Type B pancreatic cell (in vitro differentiated cells): ENCODE measurements at regions not wholly inside any gene's neighbourhood (a gene's known extent, or its start where the extent isn't known, plus 50 kb on each side); places are given as distances from the start of the nearest gene placed in this dataset.

ENCODE experiments used
- DNase-seq: peaks from one replicate; pipeline ENCODE4 v3.0.0; 2021; ENCODE audit warnings: mixed read lengths; ENCODE audit not compliant: unreplicated experiment; ENCODE audit errors: extremely low spot score
- H3K27ac Mint-ChIP-seq: 2 replicates; pipeline ENCODE4 v1.8.0; 2021; ENCODE audit warnings: mild to moderate bottlenecking, mixed read lengths
- H3K27me3 Mint-ChIP-seq: 2 replicates; pipeline ENCODE4 v1.8.0; 2021; ENCODE audit warnings: mixed read lengths
- H3K36me3 Mint-ChIP-seq: 2 replicates; pipeline ENCODE4 v1.8.0; 2021; ENCODE audit warnings: mixed read lengths
- H3K4me1 Mint-ChIP-seq: one replicate; pipeline ENCODE4 v1.8.0; 2021; ENCODE audit warnings: mixed read lengths; ENCODE audit not compliant: unreplicated experiment
- H3K4me3 Mint-ChIP-seq: 2 replicates; pipeline ENCODE4 v1.8.0; 2021; ENCODE audit warnings: mild to moderate bottlenecking, mixed read lengths
- H3K9me3 Mint-ChIP-seq: 2 replicates; pipeline ENCODE4 v1.8.0; 2021; ENCODE audit warnings: mixed read lengths
- TF ChIP-seq, protein P1 (sequence below): fragments of 200-600 bp; sonication (generic); conservative IDR thresholded peaks from 2 replicates; pipeline ENCODE4 v1.5.0; 2021; ENCODE audit warnings: antibody characterized with exemption, mild to moderate bottlenecking

DNA sequence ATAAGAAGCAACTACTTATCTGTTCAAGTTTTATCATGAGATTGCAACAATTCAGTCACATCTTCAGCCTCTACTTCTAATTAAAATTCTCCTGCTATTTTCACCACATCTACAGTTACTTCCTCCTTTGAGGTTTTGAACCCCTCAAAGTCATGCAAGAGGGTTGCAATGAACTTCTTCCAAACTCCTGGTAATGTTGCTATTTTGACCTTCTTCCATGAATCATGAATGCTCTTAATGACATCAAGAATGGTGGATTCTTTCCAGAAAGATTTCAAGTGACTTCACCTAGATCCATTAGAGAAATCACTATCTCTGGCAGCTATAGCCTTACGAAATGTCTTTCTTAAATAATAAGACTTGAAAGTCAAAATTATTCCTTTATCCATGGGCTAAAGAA lies 1052.8 kb upstream of the NRXN1 start:
- Mint-ChIP-seq H3K36me3 (no peaks in the 10 kb centered on the region), H3K27ac (no peak overlapping the region), H3K9me3 (no peaks in the 10 kb centered on the region), H3K4me3 (no peak overlapping the region), H3K27me3 (no peaks in the 10 kb centered on the region), H3K4me1 (peaks cover 3% of the 10 kb centered on the region)
- TF ChIP-seq, protein P1, sequence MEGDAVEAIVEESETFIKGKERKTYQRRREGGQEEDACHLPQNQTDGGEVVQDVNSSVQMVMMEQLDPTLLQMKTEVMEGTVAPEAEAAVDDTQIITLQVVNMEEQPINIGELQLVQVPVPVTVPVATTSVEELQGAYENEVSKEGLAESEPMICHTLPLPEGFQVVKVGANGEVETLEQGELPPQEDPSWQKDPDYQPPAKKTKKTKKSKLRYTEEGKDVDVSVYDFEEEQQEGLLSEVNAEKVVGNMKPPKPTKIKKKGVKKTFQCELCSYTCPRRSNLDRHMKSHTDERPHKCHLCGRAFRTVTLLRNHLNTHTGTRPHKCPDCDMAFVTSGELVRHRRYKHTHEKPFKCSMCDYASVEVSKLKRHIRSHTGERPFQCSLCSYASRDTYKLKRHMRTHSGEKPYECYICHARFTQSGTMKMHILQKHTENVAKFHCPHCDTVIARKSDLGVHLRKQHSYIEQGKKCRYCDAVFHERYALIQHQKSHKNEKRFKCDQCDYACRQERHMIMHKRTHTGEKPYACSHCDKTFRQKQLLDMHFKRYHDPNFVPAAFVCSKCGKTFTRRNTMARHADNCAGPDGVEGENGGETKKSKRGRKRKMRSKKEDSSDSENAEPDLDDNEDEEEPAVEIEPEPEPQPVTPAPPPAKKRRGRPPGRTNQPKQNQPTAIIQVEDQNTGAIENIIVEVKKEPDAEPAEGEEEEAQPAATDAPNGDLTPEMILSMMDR: no peak
- no peak for DNase-seq

DNA sequence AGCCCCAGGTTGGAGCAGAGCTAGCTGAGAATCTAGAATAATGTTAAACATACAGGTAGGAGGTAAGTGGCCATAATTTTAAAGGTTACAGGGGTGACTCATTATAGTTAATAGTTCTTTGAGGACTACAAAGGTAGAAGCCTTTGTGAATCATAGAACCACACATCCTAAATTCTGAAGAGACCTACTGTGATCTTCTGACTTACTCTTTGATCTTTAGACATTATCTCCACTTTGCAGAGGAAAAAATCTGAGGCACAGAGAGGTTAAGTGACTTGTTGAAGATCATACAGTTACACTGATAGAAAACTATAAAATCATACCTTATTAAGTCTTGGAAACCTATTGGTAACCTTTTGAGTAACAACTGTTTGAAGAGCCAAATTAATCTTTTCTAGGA lies 1051.3 kb upstream of the NRXN1 start:
- no peak for DNase-seq
- no peaks in the 10 kb centered on the region for H3K9me3 Mint-ChIP-seq
- no peaks in the 10 kb centered on the region for H3K27me3 Mint-ChIP-seq
- no peak overlapping the region for H3K4me3 Mint-ChIP-seq
- no peaks in the 10 kb centered on the region for H3K36me3 Mint-ChIP-seq
- TF ChIP-seq, protein P1: no peak
- no peak overlapping the region for H3K27ac Mint-ChIP-seq
- peaks cover 3% of the 10 kb centered on the region for H3K4me1 Mint-ChIP-seq

DNA sequence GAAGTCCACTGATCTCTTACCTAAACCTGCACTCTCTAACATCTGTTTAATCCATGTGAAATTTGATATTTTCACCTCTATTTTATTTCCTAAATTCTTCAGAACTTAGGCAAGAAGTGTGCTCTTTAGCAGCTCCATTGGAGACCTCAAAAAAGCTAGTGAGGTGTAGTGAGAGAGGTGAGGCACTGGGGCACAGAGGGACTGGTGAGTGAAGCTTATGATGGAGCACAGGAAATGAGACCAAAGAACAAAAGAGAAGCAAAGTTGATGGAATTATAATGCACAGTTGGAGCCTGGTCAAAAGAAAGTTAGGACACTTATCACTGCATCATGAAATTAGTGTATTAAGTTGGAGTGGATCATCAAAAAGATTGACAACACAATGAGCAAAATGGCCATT lies 1050.7 kb upstream of the NRXN1 start:
- no peak for DNase-seq
- Mint-ChIP-seq H3K4me1 (peaks cover 3% of the 10 kb centered on the region), H3K27ac (no peak overlapping the region), H3K9me3 (no peaks in the 10 kb centered on the region), H3K36me3 (no peaks in the 10 kb centered on the region), H3K4me3 (no peak overlapping the region), H3K27me3 (no peaks in the 10 kb centered on the region)
- TF ChIP-seq, protein P1: no peak

DNA sequence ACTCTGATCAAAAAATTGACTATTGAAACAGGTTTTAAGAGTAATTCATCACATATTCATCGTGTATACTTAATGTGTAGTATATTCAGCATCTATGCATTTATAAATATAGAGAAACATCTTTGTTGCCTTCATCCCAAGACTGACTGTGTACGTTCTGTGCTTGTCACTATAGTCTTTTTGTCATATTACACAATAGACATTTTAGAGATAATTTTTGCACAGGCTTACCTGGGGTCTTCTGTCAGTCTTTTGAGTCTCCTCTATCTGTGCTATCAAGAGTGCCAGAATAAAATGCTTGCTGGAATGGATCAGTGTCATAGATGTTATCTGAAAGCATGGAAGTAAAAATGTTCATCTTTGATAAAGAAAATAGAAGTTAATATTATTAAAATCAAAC lies 1047.7 kb upstream of the NRXN1 start:
- Mint-ChIP-seq H3K9me3 (no peaks in the 10 kb centered on the region), H3K27ac (no peak overlapping the region), H3K27me3 (no peaks in the 10 kb centered on the region), H3K36me3 (no peaks in the 10 kb centered on the region), H3K4me3 (no peak overlapping the region), H3K4me1 (peaks cover 3% of the 10 kb centered on the region)
- TF ChIP-seq, protein P1: no peak
- DNase-seq: no peak

DNA sequence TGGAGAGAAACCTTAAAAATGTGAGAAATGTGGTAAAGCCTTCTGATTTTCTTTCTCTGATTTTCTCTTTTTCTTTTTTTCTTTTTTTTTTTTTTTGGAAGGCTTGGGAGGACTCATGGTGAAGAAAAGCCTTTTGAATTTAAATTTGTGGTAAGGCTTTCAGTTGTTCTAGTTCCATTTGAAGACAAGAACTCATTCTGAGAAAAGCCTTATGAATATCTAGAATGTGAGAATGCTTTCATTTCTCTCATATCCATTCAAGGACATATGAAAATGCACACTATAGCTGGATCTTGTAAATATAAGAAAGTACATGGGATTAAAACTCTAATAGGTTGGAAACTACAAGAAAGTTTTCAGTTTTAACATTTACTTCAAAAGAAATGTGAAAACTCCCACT lies 1045.2 kb upstream of the NRXN1 start:
- no peaks in the 10 kb centered on the region for H3K4me1 Mint-ChIP-seq
- H3K9me3 Mint-ChIP-seq: no peaks in the 10 kb centered on the region
- no peak overlapping the region for H3K4me3 Mint-ChIP-seq

More for the DNA sequence above, 1045.2 kb upstream of the NRXN1 start:
- no peak for DNase-seq
- Mint-ChIP-seq H3K27me3 (no peaks in the 10 kb centered on the region), H3K36me3 (no peaks in the 10 kb centered on the region), H3K27ac (no peak overlapping the region)
- TF ChIP-seq, protein P1: no peak
